Omental fat pad (tissue), 3 donors: ENCODE measurements at regions not wholly inside any gene's neighbourhood (a gene's known extent, or its start where the extent isn't known, plus 50 kb on each side); places are given as distances from the start of the nearest gene placed in this dataset.

Experiments used
- ATAC-seq: fragments of 150-250 bp; one replicate; pipeline ENCODE4 v1.9.1; 2016; ENCODE audit warnings: mild to moderate bottlenecking, moderate library complexity; ENCODE audit not compliant: low FRiP score
- DNase-seq: peaks from one replicate; pipeline ENCODE4 v3.0.0-alpha.2; 2019; ENCODE audit warnings: low spot score
- CTCF ChIP-seq, 3 donors: fragments of 450-650 bp; IDR thresholded peaks; one replicate each; pipeline ENCODE4 v1.5.1; 2016 to 2017; ENCODE audit warnings: antibody characterized with exemption in 3 of 3, mild to moderate bottlenecking in 3 of 3, moderate library complexity in 2 of 3

GRCh38 chr3:31461426-31461825 lies 71.3 kb upstream of the STT3B start:
- no peak for TF ChIP-seq CTCF (IDR thresholded peaks at IDR 0.05)
- peak; percentile 48 for ATAC-seq
- no peak for DNase-seq

- DNase-seq (no peak), ATAC-seq (no peak)
- no peak for TF ChIP-seq CTCF (IDR thresholded peaks at IDR 0.05)
Observed at GRCh38 chr3:31462050-31462569, 70.6 kb upstream of the STT3B start.

GRCh38 chr3:31465999-31466398 lies 66.7 kb upstream of the STT3B start:
- ATAC-seq: no peak
- no peak for TF ChIP-seq CTCF (IDR thresholded peaks at IDR 0.05)
- DNase-seq: no peak

GRCh38 chr3:31466866-31467265 lies 65.9 kb upstream of the STT3B start:
- no peak for TF ChIP-seq CTCF (IDR thresholded peaks at IDR 0.05)
- DNase-seq: no peak
- ATAC-seq: no peak

GRCh38 chr3:31468433-31468832 lies 64.3 kb upstream of the STT3B start:
- TF ChIP-seq CTCF (IDR thresholded peaks at IDR 0.05): no peak
- DNase-seq (no peak), ATAC-seq (no peak)

- no peak for DNase-seq
Observed at GRCh38 chr3:31469385-31469784, 63.3 kb upstream of the STT3B start.

More at GRCh38 chr3:31469385-31469784, 63.3 kb upstream of the STT3B start:
- ATAC-seq: no peak
- no peak for TF ChIP-seq CTCF (IDR thresholded peaks at IDR 0.05)
